GM21619 (cell line): ENCODE measurements at regions not wholly inside any gene's neighbourhood (a gene's known extent, or its start where the extent isn't known, plus 50 kb on each side); places are given as distances from the start of the nearest gene placed in this dataset.

Source experiments
- ATAC-seq: cut with Tn5 transposase; IDR thresholded peaks from one replicate; pipeline ENCODE4 v1.9.1; 2021; ENCODE audit not compliant: unreplicated experiment

- ATAC-seq, result no peak
Measured at GRCh38 chr2:21423854-21424253, 300.1 kb downstream of the TDRD15 start.

- no peak for ATAC-seq
Measured at GRCh38 chr2:21424375-21424774, 300.6 kb downstream of the TDRD15 start.

DNA sequence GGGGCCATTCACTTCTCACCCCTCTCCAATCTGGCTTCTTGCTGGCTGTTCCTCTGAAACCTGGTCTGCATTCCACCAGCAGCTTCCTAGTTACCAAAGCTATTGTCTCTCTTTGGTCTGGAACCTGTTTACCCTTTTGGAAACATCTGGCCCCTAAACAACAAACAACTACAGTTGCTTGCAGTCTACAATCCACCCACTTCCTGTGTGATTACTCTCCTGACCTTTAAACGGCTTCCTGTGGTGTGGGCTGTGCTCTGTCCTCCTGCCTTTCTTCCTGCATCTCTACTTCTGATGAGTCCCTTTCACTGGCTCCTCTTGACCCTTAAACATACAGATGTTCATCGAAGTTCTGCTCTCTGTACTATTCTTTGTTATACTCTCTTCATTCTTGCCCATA, 303.8 kb downstream of the TDRD15 start:
- no peak for ATAC-seq

- ATAC-seq, result no peak
Measured at GRCh38 chr2:21428754-21429153, 305.0 kb downstream of the TDRD15 start.

GRCh38 chr2:21429747-21430146, 306.0 kb downstream of the TDRD15 start:
- ATAC-seq, result no peak

DNA sequence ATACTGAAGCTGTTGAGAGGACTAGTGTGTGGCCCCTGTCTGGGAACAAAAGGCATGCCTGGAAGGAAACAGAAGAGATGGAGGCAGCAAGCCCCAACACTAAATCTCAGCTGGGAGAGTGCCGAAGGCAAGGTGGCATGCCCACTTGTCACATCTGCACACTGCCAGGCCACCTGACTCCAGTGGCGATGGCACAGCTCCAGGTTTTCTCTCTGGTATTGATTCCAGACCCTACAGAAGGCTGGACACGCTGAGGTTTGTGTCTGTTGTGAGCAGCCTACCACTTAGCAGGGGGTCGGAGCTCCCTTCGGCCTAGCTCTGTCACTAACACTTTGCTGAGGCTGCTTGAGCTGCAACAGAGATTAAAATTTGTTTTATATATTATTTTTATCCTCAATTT, 307.3 kb downstream of the TDRD15 start:
- no peak for ATAC-seq

DNA sequence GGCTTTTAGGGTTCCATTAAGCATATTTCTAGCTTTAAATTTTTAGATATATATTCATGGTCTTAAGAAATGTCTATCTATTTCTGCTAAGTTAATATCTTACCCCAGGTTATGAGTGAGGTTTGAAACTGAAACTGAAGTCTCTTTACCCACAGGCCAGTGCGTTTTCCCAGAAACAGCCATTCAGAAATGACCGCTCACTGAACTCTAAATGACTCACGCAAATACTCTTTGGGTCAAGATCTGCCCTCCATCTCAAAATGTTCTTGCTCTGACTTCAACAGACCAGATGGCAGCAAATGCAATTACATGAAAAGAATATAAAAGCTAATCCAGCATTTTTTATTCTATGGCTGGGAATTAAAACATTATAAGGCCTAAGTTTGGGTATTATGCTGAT, 315.2 kb downstream of the TDRD15 start:
- ATAC-seq, result no peak

DNA sequence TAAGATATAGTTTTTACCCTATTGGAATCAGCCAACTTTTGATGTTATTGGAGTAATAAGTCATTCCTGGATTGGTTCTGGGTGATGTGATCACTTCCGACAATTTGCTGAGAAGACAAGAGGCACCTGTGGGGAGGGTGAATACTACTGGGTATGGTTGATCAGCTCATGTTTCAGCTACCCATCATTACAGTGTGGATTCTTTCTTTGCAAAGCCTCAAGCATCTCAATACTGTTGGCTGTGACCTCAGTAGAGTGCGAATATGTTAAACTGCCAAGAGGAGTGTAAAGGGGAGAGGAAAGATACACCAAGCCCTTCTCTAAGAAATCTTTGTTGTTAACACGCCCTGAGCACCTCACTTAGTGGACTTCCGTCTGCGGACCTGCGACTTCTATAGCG, 317.7 kb downstream of the TDRD15 start:
- ATAC-seq, result no peak

DNA sequence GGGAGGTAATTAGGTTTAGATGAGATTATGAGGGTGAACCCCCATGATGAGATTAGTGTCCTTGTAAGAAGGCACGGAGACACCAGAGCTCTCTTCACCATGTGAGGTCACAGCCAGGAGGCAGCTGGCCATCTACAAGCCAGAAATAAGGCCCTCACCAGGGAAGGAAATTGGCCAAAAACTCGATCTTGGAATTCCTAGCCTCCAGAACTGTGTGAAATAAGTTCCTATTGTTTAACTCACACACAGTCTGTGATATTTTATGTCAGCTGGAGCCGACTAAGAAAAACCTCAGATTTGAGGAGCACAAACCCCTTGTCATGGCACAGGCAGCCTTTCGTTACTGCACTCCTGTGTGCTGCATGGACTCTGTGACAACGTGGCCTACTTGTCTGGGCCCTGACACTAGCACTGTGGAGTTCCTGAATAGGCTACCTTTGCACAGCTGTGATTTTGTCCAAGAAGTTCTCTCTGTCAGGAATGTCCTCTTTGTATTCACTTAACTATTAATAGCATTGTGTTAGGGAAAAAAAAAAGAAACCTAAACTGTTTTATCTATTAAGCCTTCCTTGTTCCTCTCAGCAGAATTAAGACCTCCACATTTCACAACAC, 319.8 kb downstream of the TDRD15 start:
- ATAC-seq, result no peak

- ATAC-seq, result no peak
Measured at GRCh38 chr2:21449881-21450280, 326.1 kb downstream of the TDRD15 start.

GRCh38 chr2:21451403-21451802, 327.6 kb downstream of the TDRD15 start:
- no peak for ATAC-seq

DNA sequence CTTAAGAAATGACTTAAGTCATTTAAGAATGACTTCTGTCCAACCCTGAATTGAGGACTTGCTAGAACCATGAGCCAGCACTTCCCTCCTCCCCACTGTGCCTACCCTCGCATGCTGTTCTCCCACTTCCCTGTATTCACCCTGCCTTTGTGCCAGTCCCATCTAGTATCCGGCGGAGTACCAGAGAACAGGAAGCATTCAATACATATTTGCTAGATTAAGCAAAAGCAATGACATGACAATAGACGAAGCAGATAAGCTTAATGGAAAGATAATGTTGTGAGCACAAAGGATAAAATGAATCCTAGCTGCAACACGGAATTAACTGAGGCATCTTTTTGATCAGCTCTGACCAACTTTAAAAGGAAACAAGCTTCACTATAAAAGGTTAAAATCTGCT, 328.5 kb downstream of the TDRD15 start:
- ATAC-seq, result no peak

- ATAC-seq, result no peak
Measured at GRCh38 chr2:21452678-21453077, 328.9 kb downstream of the TDRD15 start.

DNA sequence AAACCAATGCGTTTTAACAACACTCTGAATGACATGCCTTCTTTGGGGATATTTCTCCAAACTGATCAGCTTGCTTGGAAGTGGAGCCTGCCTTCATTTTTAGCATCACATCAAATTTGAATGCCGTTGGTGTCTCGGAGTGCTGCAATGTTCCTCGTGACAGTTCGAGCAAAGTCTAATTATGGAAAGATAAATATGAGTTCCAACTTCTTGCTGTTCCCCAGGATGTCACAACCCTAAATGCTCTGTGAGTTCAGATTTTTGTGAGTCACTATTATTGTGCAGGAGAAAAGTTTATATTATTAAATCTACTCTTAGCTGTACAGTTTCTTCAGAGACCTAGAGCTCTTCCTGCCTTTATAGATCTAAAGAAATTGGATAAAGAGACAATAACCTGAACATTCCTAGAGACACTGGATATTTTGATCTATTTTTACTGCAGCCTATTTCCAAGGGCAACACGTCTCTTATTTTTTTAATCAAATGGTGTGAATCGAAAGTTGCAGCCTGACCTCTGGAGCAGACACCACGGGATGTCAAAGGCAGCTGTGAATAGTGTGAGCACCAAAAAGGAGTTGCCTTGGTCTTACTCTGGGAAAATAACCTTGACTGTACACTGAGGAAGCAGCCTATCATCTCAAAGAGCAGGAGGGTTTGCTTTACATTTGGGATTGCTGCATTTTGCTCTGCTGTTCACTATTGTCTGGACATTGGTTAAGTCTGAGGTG, 330.1 kb downstream of the TDRD15 start:
- ATAC-seq, result no peak

GRCh38 chr2:21454839-21455238, 331.1 kb downstream of the TDRD15 start:
- no peak for ATAC-seq

- ATAC-seq, result no peak
Measured at GRCh38 chr2:21461754-21462240, 338.0 kb downstream of the TDRD15 start.

- no peak for ATAC-seq
Measured at GRCh38 chr2:21466341-21466927, 342.7 kb downstream of the TDRD15 start.

DNA sequence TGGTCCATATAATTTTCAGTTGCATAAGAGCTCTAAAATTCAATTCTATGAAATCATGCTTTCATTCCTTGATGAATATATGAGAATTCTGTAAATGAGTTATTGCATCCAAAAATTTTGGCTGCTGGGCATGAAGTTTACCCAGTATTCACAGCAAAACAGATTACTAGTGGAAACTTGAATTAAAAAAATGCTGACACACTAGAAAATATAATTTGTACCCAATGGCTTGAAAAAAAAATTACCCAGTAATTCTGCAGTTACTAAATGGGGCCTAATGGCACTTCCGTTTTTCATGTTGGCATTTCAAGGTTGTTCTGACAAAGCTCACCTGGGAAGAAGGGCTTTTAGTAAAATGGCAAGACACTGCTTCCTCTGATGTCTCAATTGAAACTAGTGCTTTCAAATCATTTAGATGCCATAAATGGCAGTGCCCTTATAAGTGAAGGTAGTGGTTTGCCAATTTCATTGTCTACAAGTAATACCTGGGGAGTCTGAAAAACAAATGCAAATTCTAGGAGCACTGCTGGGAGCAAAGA, 343.6 kb downstream of the TDRD15 start:
- no peak for ATAC-seq

DNA sequence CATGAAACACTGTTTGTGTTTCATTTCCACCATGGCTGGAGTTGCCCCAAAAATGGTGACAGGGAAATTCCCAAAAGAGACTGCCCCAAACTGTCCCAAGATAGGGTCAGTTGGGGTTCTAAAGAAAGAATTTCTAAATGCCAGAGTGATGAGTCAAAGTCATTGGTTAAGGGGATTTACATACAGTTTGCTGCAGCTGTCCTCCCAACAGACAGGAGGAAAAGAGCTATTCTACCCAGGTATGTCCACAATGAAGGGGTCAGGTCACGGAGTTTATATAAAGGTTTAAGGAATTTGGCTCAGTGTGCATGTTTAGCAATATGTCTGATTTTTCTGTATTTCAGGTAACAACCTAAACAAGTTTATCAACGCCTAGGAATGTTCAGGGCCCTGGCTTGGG, 344.1 kb downstream of the TDRD15 start:
- ATAC-seq, result no peak

- ATAC-seq, result no peak
Measured at GRCh38 chr2:21468624-21469023, 344.9 kb downstream of the TDRD15 start.

DNA sequence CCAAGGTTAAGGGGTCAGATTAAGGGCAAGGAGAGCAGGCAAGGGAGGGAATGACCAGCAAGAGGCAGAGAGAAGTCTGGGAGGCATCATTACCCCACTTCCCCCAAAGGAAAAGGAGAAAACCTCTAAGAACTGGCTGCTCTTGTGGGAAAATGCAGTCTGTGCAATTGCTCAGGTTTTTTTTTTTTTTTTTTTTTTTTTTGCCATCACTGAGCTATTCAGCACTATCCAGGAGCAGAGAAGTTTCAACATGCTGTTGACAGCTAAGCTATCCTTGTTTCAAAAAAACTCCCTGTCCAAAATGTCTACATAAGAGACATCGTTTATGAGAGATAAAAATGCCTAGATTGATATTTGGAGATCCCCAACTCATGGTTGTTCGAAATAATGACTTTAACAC, 345.4 kb downstream of the TDRD15 start:
- no peak for ATAC-seq

DNA sequence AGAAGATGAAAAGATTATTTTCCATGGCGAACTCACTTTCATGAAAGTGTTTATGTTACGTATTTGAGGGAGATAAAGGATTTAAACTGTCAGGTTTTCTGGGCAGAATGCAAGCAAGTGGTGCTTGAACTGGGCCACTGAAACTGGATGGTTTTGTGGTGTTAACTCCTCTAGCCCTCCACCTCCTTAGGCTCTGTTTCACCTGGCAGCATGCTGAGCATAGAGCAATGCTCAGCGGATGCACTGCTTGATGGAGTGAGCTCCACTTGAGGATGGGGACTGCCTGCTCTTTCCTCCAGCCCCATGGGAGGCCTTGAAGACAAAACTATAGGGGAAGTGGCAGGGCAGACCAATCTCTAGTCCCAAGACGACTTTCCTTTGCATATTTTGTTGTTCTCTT, 345.8 kb downstream of the TDRD15 start:
- ATAC-seq, result no peak
